Prostate gland (tissue), 2 donors: ENCODE measurements at regions not wholly inside any gene's neighbourhood (a gene's known extent, or its start where the extent isn't known, plus 50 kb on each side); places are given as distances from the start of the nearest gene placed in this dataset.
"Not testable (repeated sequence)": the region's sequence is repeated elsewhere in the genome, so short reads cannot be mapped to it uniquely, and the experiment has no call there.

Experiments used
- POLR2A ChIP-seq: fragments of 450-650 bp; IDR thresholded peaks from one replicate; pipeline ENCODE4 v1.6.1; 2016; ENCODE audit warnings: antibody characterized with exemption, mild to moderate bottlenecking
- TF ChIP-seq, protein P1 (sequence below), 4 experiments: fragments of 200-600 bp in 2 of 4; fragments of 450-650 bp in 2 of 4; sonication (generic) in 2 of 4; IDR thresholded peaks; 1 replicate in 3 of 4; 2 replicates in 1 of 4; pipeline ENCODE4 v1.5.1; 2016 to 2019; ENCODE audit warnings: antibody characterized with exemption in 4 of 4, mild to moderate bottlenecking in 2 of 4, moderate library complexity in 2 of 4

DNA sequence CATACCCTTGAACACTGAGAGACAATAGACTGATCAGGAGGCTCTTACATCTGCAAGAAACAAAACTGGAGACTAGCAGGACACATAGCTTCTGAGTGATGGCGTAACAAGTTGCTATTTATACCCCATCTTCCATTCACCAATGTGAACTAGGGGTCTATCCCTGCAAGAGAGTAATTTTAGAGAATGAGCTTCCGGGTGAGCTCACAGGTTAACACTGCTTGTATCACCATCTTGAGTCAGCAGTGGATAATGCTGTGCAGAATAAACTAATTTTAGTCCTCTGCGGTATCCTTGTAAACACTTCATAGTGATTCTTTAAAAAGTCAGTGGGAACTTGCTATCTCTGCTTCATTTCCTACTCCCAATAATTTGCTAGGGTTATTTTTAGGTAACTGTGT is 55.0 kb upstream of the CCN1 start:
- TF ChIP-seq, protein P1, sequence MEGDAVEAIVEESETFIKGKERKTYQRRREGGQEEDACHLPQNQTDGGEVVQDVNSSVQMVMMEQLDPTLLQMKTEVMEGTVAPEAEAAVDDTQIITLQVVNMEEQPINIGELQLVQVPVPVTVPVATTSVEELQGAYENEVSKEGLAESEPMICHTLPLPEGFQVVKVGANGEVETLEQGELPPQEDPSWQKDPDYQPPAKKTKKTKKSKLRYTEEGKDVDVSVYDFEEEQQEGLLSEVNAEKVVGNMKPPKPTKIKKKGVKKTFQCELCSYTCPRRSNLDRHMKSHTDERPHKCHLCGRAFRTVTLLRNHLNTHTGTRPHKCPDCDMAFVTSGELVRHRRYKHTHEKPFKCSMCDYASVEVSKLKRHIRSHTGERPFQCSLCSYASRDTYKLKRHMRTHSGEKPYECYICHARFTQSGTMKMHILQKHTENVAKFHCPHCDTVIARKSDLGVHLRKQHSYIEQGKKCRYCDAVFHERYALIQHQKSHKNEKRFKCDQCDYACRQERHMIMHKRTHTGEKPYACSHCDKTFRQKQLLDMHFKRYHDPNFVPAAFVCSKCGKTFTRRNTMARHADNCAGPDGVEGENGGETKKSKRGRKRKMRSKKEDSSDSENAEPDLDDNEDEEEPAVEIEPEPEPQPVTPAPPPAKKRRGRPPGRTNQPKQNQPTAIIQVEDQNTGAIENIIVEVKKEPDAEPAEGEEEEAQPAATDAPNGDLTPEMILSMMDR (IDR thresholded peaks at IDR 0.05): not testable (repeated sequence)
- TF ChIP-seq POLR2A: not testable (repeated sequence)
